CD14-positive monocyte (primary cell): ENCODE measurements at regions not wholly inside any gene's neighbourhood (a gene's known extent, or its start where the extent isn't known, plus 50 kb on each side); places are given as distances from the start of the nearest gene placed in this dataset.
"Not testable (repeated sequence)": the region's sequence is repeated elsewhere in the genome, so short reads cannot be mapped to it uniquely, and the experiment has no call there.

Experiments used
- DNase-seq, 3 donors: peaks; one replicate each; pipeline ENCODE4 v3.0.0-alpha.2; 2011 to 2022
- H2AFZ ChIP-seq: 2 replicates; pipeline ENCODE4 v1.6.0; 2012; ENCODE audit warnings: mild to moderate bottlenecking, low read depth, low read length, inconsistent platforms; ENCODE audit not compliant: insufficient read depth, poor library complexity, severe bottlenecking
- H3K27ac ChIP-seq, 2 donors: 1 replicate in 1 of 2; 2 replicates in 1 of 2; pipeline ENCODE4 v1.5.1; 2012 to 2013; ENCODE audit warnings: low read length in 2 of 2, control low read depth in 1 of 2, inconsistent platforms in 1 of 2, low read depth in 1 of 2, mild to moderate bottlenecking in 1 of 2
- H3K27me3 ChIP-seq, 2 donors: one replicate each; pipeline versions ENCODE4 v1.6.0 to v1.6.1; 2011 to 2013; ENCODE audit warnings: low read length in 2 of 2; ENCODE audit not compliant: control insufficient read depth in 2 of 2, insufficient read depth in 2 of 2
- H3K36me3 ChIP-seq, 2 donors: replicated peaks in 1 of 2; 1 replicate in 1 of 2; 2 replicates in 1 of 2; pipeline versions ENCODE4 v1.5.1 to v1.6.1; 2012 to 2013; ENCODE audit warnings: low read length in 2 of 2, control low read depth in 1 of 2, inconsistent platforms in 1 of 2, mild to moderate bottlenecking in 1 of 2; ENCODE audit not compliant: insufficient read depth in 2 of 2, control insufficient read depth in 1 of 2
- H3K4me1 ChIP-seq, 2 donors: 1 replicate in 1 of 2; 2 replicates in 1 of 2; pipeline versions ENCODE4 v1.5.1 to v1.6.1; 2012 to 2013; ENCODE audit warnings: low read length in 2 of 2, control low read depth in 1 of 2, inconsistent platforms in 1 of 2, mild to moderate bottlenecking in 1 of 2, moderate library complexity in 1 of 2; ENCODE audit not compliant: insufficient read depth in 2 of 2, control insufficient read depth in 1 of 2
- H3K4me2 ChIP-seq: replicated peaks from 2 replicates; pipeline ENCODE3; 2012; ENCODE audit warnings: low read length, moderate library complexity, mild to moderate bottlenecking; ENCODE audit not compliant: poor library complexity, severe bottlenecking; ENCODE audit errors: extremely low read depth
- H3K4me3 ChIP-seq, 3 experiments: fragments of 200-600 bp in 1 of 3; sonication (generic) in 1 of 3; replicated peaks in 1 of 3; 1 replicate in 2 of 3; 2 replicates in 1 of 3; pipeline ENCODE4 v1.5.1; 2011 to 2013; ENCODE audit warnings: low read length in 3 of 3, mild to moderate bottlenecking in 3 of 3, control low read depth in 2 of 3, low read depth in 2 of 3, inconsistent platforms in 1 of 3, moderate library complexity in 1 of 3
- H3K79me2 ChIP-seq: 2 replicates; pipeline ENCODE4 v1.6.0; 2012; ENCODE audit warnings: mild to moderate bottlenecking, control low read depth, inconsistent platforms, low read length, moderate library complexity; ENCODE audit not compliant: insufficient read depth
- H3K9ac ChIP-seq: 2 replicates; pipeline ENCODE4 v1.6.0; 2017; ENCODE audit warnings: low read length, mild to moderate bottlenecking; ENCODE audit not compliant: insufficient read depth, poor library complexity, severe bottlenecking
- H3K9me3 ChIP-seq, 2 donors: replicated peaks in 1 of 2; 1 replicate in 1 of 2; 2 replicates in 1 of 2; pipeline versions ENCODE4 v1.5.1 to v1.6.1; 2012 to 2013; ENCODE audit warnings: low read length in 2 of 2, control low read depth in 1 of 2; ENCODE audit not compliant: control insufficient read depth in 1 of 2, insufficient read depth in 1 of 2
- H4K20me1 ChIP-seq: 2 replicates; pipeline ENCODE4 v1.6.0; 2012; ENCODE audit warnings: mild to moderate bottlenecking, low read length, control low read depth, moderate library complexity; ENCODE audit not compliant: insufficient read depth
- H3K27ac Mint-ChIP-seq, 7 donors: one replicate each; pipeline ENCODE4 v1.8.0; 2020; ENCODE audit warnings: mild to moderate bottlenecking in 7 of 7, mixed read lengths in 7 of 7, moderate library complexity in 6 of 7, inconsistent platforms in 2 of 7
- H3K27me3 Mint-ChIP-seq, 3 donors: one replicate each; pipeline ENCODE4 v1.8.0; 2021 to 2022; ENCODE audit warnings: low read depth in 3 of 3, mild to moderate bottlenecking in 3 of 3, mixed read lengths in 3 of 3, moderate library complexity in 3 of 3, inconsistent platforms in 1 of 3
- H3K36me3 Mint-ChIP-seq, 2 donors: one replicate each; pipeline ENCODE4 v1.8.0; 2020; ENCODE audit warnings: mixed read lengths in 2 of 2, inconsistent platforms in 1 of 2, mild to moderate bottlenecking in 1 of 2
- H3K4me1 Mint-ChIP-seq: one replicate; pipeline ENCODE4 v1.8.0; 2020; ENCODE audit warnings: mild to moderate bottlenecking, mixed read lengths
- H3K4me3 Mint-ChIP-seq, 2 donors: one replicate each; pipeline ENCODE4 v1.8.0; 2020; ENCODE audit warnings: mild to moderate bottlenecking in 2 of 2, mixed read lengths in 2 of 2, moderate library complexity in 1 of 2
- H3K9me3 Mint-ChIP-seq, 7 donors: one replicate each; pipeline ENCODE4 v1.8.0; 2020 to 2022; ENCODE audit warnings: mixed read lengths in 7 of 7, mild to moderate bottlenecking in 6 of 7, moderate library complexity in 6 of 7, inconsistent platforms in 2 of 7
- CTCF ChIP-seq: fragments of 200-600 bp; IDR thresholded peaks from one replicate; pipeline ENCODE4 v1.8.0; 2022; ENCODE audit warnings: antibody characterized with exemption, mild to moderate bottlenecking
- WGBS: methylation state at CpG from one replicate; pipeline ENCODE4 v1.1.5; 2013; ENCODE audit warnings: missing lambda C conversion rate; ENCODE audit not compliant: insufficient coverage; 5-methylcytosine and 5-hydroxymethylcytosine counted together
- intact Hi-C, 2 donors: fragments of 100-400 bp; cut with micrococcal nuclease; formaldehyde crosslinking; loops; one replicate each; pipeline versions ENCODE4 v1.15.0 to v1.15.1; 2023

GRCh38 chr4:54402880-54403480 lies 173.9 kb downstream of the PDGFRA start:
- Histone ChIP-seq H3K4me1 (no peaks in the 10 kb centered on the region), H2AFZ (no peak overlapping the region), H3K9ac (no peak overlapping the region), H3K27ac (no peak overlapping the region), H3K9me3 (no peaks in the 10 kb centered on the region), H3K4me2 (no peak overlapping the region), H3K79me2 (no peaks in the 10 kb centered on the region), H3K36me3 (no peaks in the 10 kb centered on the region), H3K27me3 (no peaks in the 10 kb centered on the region), H3K4me3 (no peak overlapping the region), H4K20me1 (no peaks in the 10 kb centered on the region)
- Mint-ChIP-seq H3K27ac (peak overlapping the region in 1 of 7 donors; percentile 54), H3K4me1 (peaks cover 5% of the 10 kb centered on the region), H3K9me3 (no peaks in the 10 kb centered on the region), H3K4me3 (no peak overlapping the region), H3K27me3 (peaks cover 0 to 4% (median 2%) of the 10 kb centered on the region in 3 donors), H3K36me3 (no peaks in the 10 kb centered on the region)
- no peak for DNase-seq
- intact Hi-C loops: no loop called here
- WGBS: 98% methylated on average over 6 of the region's 15 CpGs
- no peak for TF ChIP-seq CTCF

- Histone ChIP-seq H3K4me1 (no peaks in the 10 kb centered on the region), H3K9ac (no peak overlapping the region), H3K4me2 (no peak overlapping the region), H3K4me3 (no peak overlapping the region), H3K79me2 (no peaks in the 10 kb centered on the region), H3K36me3 (no peaks in the 10 kb centered on the region), H4K20me1 (no peaks in the 10 kb centered on the region), H3K9me3 (no peaks in the 10 kb centered on the region), H3K27me3 (no peaks in the 10 kb centered on the region), H3K27ac (no peak overlapping the region), H2AFZ (no peak overlapping the region)
- Mint-ChIP-seq H3K27me3 (peaks cover 0 to 4% (median 2%) of the 10 kb centered on the region in 3 donors), H3K4me1 (peaks cover 3% of the 10 kb centered on the region), H3K4me3 (no peak overlapping the region), H3K36me3 (no peaks in the 10 kb centered on the region), H3K9me3 (no peaks in the 10 kb centered on the region), H3K27ac (no peak overlapping the region)
- TF ChIP-seq CTCF: no peak
- WGBS: no CpG with 5 or more reads among the region's 5 CpGs
- DNase-seq: no peak
- intact Hi-C loops: no loop called here
Observed at GRCh38 chr4:54403700-54404453, 174.8 kb downstream of the PDGFRA start.

- H3K4me1 ChIP-seq, H3K36me3 ChIP-seq, H3K27ac Mint-ChIP-seq, H3K27me3 Mint-ChIP-seq, H3K4me1 Mint-ChIP-seq, H2AFZ ChIP-seq, H3K9me3 Mint-ChIP-seq, H4K20me1 ChIP-seq, H3K36me3 Mint-ChIP-seq, H3K4me3 ChIP-seq, intact Hi-C loops, H3K27ac ChIP-seq, DNase-seq, H3K79me2 ChIP-seq, H3K4me2 ChIP-seq, H3K9me3 ChIP-seq, H3K9ac ChIP-seq, H3K4me3 Mint-ChIP-seq, H3K27me3 ChIP-seq: not testable (repeated sequence)
- WGBS: no CpG with 5 or more reads among the region's 7 CpGs
Observed at GRCh38 chr4:54409270-54409817, 180.3 kb downstream of the PDGFRA start.
